HCT116 (cell line): ENCODE measurements at regions not wholly inside any gene's neighbourhood (a gene's known extent, or its start where the extent isn't known, plus 50 kb on each side); places are given as distances from the start of the nearest gene placed in this dataset.

Experiments
- ATAC-seq: fragments of 200-7000 bp; cut with Tn5 transposase; 2 replicates; pipeline ENCODE4 v1.9.1; 2020; ENCODE audit warnings: mild to moderate bottlenecking, moderate library complexity
- BruUV-seq: library from RNA; stranded (reverse); fragments of 400-500 nt; replicated peaks from 2 replicates; lab custom pipeline; 2021; lab: Mats Ljungman, UMichigan
- CTCF ChIA-PET: fragments of 300-600 bp; sonication (Branson Sonifier 250); formaldehyde crosslinking; loops from one replicate; lab custom pipeline; 2021; ENCODE audit warnings: antibody characterized with exemption; lab: Charles Lee
- POLR2A ChIA-PET: fragments of 300-600, 350-600 bp; sonication (Branson Sonifier 250); formaldehyde crosslinking; loops from one replicate; lab custom pipeline; 2021; ENCODE audit warnings: antibody characterized with exemption; lab: Charles Lee
- RAD21 ChIA-PET, 2 experiments: fragments of 300-600 bp; sonication (Branson Sonifier 250); formaldehyde crosslinking; loops; one replicate each; lab custom pipeline; 2023; ENCODE audit warnings: low total read pairs in 2 of 2; ENCODE audit not compliant: uncharacterized antibody in 2 of 2, unreplicated experiment in 2 of 2, low non-redundant PET in 1 of 2; lab: Charles Lee
- DNase-seq: peaks from one replicate; pipeline ENCODE4 v3.0.0-alpha.2; 2010; ENCODE audit warnings: low read depth, low spot score
- H2AFZ ChIP-seq: fragments of 200-600 bp; shearing (Covaris generic), sonication (generic); 2 replicates; pipeline ENCODE4 v1.6.1; 2017; ENCODE audit warnings: low read depth, mixed run types, mixed read lengths, antibody characterized with exemption, low read length; ENCODE audit not compliant: poor library complexity, severe bottlenecking
- H3K27ac ChIP-seq: 2 replicates; pipeline ENCODE4 v1.5.1; 2012; ENCODE audit warnings: low read depth, low read length
- H3K27me3 ChIP-seq: fragments of 200-600 bp; sonication (generic); 2 replicates; pipeline ENCODE4 v1.6.1; 2016; ENCODE audit warnings: mixed run types, low read length, mixed read lengths; ENCODE audit not compliant: insufficient read depth
- H3K36me3 ChIP-seq, 2 experiments: fragments of 200-500 bp in 1 of 2; fragments of 200-600 bp in 1 of 2; sonication (Bioruptor generic) in 1 of 2; sonication (generic) in 1 of 2; 2 replicates each; pipeline versions ENCODE4 v1.5.1 to v1.6.1; 2014 to 2016; ENCODE audit warnings: low read length in 2 of 2, inconsistent platforms in 1 of 2, mixed read lengths in 1 of 2, mixed run types in 1 of 2; ENCODE audit not compliant: insufficient read depth in 2 of 2, control insufficient read depth in 1 of 2
- H3K4me1 ChIP-seq, 2 experiments: fragments of 200-600 bp in 1 of 2; sonication (generic) in 1 of 2; 2 replicates each; pipeline versions ENCODE4 v1.5.1 to v1.6.1; 2012 to 2017; ENCODE audit warnings: low read length in 2 of 2, inconsistent platforms in 1 of 2, mild to moderate bottlenecking in 1 of 2, mixed read lengths in 1 of 2, mixed run types in 1 of 2, moderate library complexity in 1 of 2; ENCODE audit not compliant: insufficient read depth in 2 of 2, control insufficient read depth in 1 of 2
- H3K4me2 ChIP-seq: fragments of 200-600 bp; sonication (generic); 2 replicates; pipeline ENCODE4 v1.6.1; 2017; ENCODE audit warnings: mixed run types, low read length, mixed read lengths
- H3K4me3 ChIP-seq, 2 experiments: fragments of 200-600 bp in 1 of 2; sonication (generic) in 1 of 2; replicated peaks in 1 of 2; 2 replicates each; pipeline ENCODE4 v1.5.1; 2011 to 2016; ENCODE audit warnings: low read length in 2 of 2, control low read depth in 1 of 2, low read depth in 1 of 2, mild to moderate bottlenecking in 1 of 2, mixed read lengths in 1 of 2, mixed run types in 1 of 2
- H3K79me2 ChIP-seq: fragments of 200-600 bp; sonication (generic); 2 replicates; pipeline ENCODE4 v1.6.1; 2017; ENCODE audit warnings: mild to moderate bottlenecking, mixed run types, low read length, moderate library complexity, mixed read lengths; ENCODE audit not compliant: insufficient read depth
- H3K9ac ChIP-seq: fragments of 200-600 bp; sonication (generic); 2 replicates; pipeline ENCODE4 v1.6.1; 2016; ENCODE audit warnings: low read length, mixed read lengths
- H3K9me2 ChIP-seq: fragments of 200-600 bp; sonication (generic), shearing (Covaris generic); 2 replicates; pipeline ENCODE4 v1.6.1; 2017; ENCODE audit warnings: mixed run types, mild to moderate bottlenecking, moderate library complexity; ENCODE audit not compliant: insufficient read depth
- H3K9me3 ChIP-seq, 2 experiments: fragments of 200-500 bp in 1 of 2; fragments of 200-600 bp in 1 of 2; sonication (Bioruptor generic) in 1 of 2; sonication (generic) in 1 of 2; 2 replicates each; pipeline ENCODE4 v1.6.1; 2014 to 2017; ENCODE audit warnings: low read length in 2 of 2, mixed read lengths in 2 of 2, inconsistent platforms in 1 of 2, low read depth in 1 of 2, mild to moderate bottlenecking in 1 of 2, mixed run types in 1 of 2, moderate library complexity in 1 of 2; ENCODE audit not compliant: control insufficient read depth in 1 of 2, insufficient read depth in 1 of 2
- H4K20me1 ChIP-seq: fragments of 200-600 bp; sonication (generic), shearing (Covaris generic); 2 replicates; pipeline ENCODE4 v1.6.1; 2017; ENCODE audit warnings: mixed run types, mild to moderate bottlenecking, moderate library complexity; ENCODE audit not compliant: insufficient read depth
- CBX3 ChIP-seq: IDR thresholded peaks from 2 replicates; pipeline ENCODE4 v1.6.1; 2012; ENCODE audit warnings: low read depth
- CEBPB ChIP-seq: IDR thresholded peaks from 2 replicates; pipeline ENCODE4 v1.6.1; 2012; ENCODE audit warnings: low read depth
- CTCF ChIP-seq, 3 experiments: fragments of 200-600 bp in 1 of 3; sonication (generic) in 1 of 3; IDR thresholded peaks in 2 of 3; conservative IDR thresholded peaks in 1 of 3; 2 replicates each; pipeline ENCODE4 v1.5.1; 2012 to 2017; ENCODE audit warnings: low read depth in 2 of 3, low read length in 2 of 3, antibody characterized with exemption in 1 of 3, borderline replicate concordance in 1 of 3, control low read depth in 1 of 3, mild to moderate bottlenecking in 1 of 3, mixed read lengths in 1 of 3, mixed run types in 1 of 3, moderate library complexity in 1 of 3; ENCODE audit not compliant: insufficient read depth in 1 of 3
- EGR1 ChIP-seq: IDR thresholded peaks from 2 replicates; pipeline ENCODE4 v1.6.1; 2012; ENCODE audit warnings: low read depth
- JUND ChIP-seq: IDR thresholded peaks from 2 replicates; pipeline ENCODE4 v1.6.1; 2012
- POLR2A ChIP-seq: IDR thresholded peaks from 2 replicates; pipeline ENCODE4 v1.7.0; 2011; ENCODE audit warnings: borderline replicate concordance; ENCODE audit not compliant: insufficient read depth, insufficient read length; ENCODE audit errors: extremely low read depth
- POLR2AphosphoS5 ChIP-seq: IDR thresholded peaks from 2 replicates; pipeline ENCODE4 v1.6.1; 2011; ENCODE audit warnings: mild to moderate bottlenecking, low read depth, low read length, moderate library complexity
- SRF ChIP-seq: IDR thresholded peaks from 2 replicates; pipeline ENCODE4 v1.6.1; 2012; ENCODE audit warnings: low read depth
- TCF7L2 ChIP-seq: IDR thresholded peaks from 2 replicates; pipeline ENCODE4 v1.7.0; 2011; ENCODE audit warnings: borderline replicate concordance, inconsistent platforms; ENCODE audit not compliant: insufficient read depth, insufficient read length; ENCODE audit errors: extremely low read depth
- YY1 ChIP-seq: IDR thresholded peaks from 2 replicates; pipeline ENCODE4 v1.6.1; 2011; ENCODE audit warnings: low read length, low read depth, moderate library complexity, mild to moderate bottlenecking; ENCODE audit not compliant: insufficient replicate concordance; ENCODE audit errors: extremely low read depth
- ZBTB33 ChIP-seq: IDR thresholded peaks from 2 replicates; pipeline ENCODE4 v1.6.1; 2011; ENCODE audit warnings: mild to moderate bottlenecking, low read length, moderate library complexity; ENCODE audit not compliant: insufficient replicate concordance; ENCODE audit errors: extremely low read depth
- intact Hi-C: fragments of 100-400 bp; cut with micrococcal nuclease; formaldehyde crosslinking; loops from 2 replicates; pipeline ENCODE4 v1.10.0; 2022

GRCh38 chr13:70894258-70894657, 786.0 kb upstream of the KLHL1 start:
- no peak overlapping the region for H3K4me2 ChIP-seq
- H3K9ac ChIP-seq = no peak overlapping the region
- no peak overlapping the region for H3K27ac ChIP-seq
- no peak for DNase-seq
- H3K9me3 ChIP-seq = no peaks in the 10 kb centered on the region; a peak in 1 of 4 replicates
- intact Hi-C loops = no loop called here
- TF ChIP-seq EGR1 (no peak), CEBPB (no peak), POLR2A (no peak), JUND (no peak), ZBTB33 (no peak), TCF7L2 (no peak), CTCF (IDR thresholded peaks at IDR 0.05 in 2 of 3, conservative IDR thresholded peaks at IDR 0.05 in 1 of 3; ENCODE audit: borderline replicate concordance in 1 of 3, insufficient read depth in 1 of 3, low read depth in 2 of 3, low read length in 2 of 3) (no peak), YY1 (no peak), POLR2AphosphoS5 (no peak), CBX3 (no peak), SRF (no peak)
- H3K36me3 ChIP-seq = no peaks in the 10 kb centered on the region
- H3K79me2 ChIP-seq = no peaks in the 10 kb centered on the region
- BruUV-seq = no TSS peak
- H4K20me1 ChIP-seq = no peaks in the 10 kb centered on the region
- CTCF ChIA-PET = no interaction called here
- H3K4me3 ChIP-seq = no peak overlapping the region
- RAD21 ChIA-PET = no interaction called here
- no peaks in the 10 kb centered on the region for H3K9me2 ChIP-seq
- POLR2A ChIA-PET = no interaction called here
- ATAC-seq = no peak
- H3K27me3 ChIP-seq = no peaks in the 10 kb centered on the region
- H3K4me1 ChIP-seq = no peaks in the 10 kb centered on the region
- no peak overlapping the region for H2AFZ ChIP-seq
